Spleen (tissue), 11 donors: ENCODE measurements at regions not wholly inside any gene's neighbourhood (a gene's known extent, or its start where the extent isn't known, plus 50 kb on each side); places are given as distances from the start of the nearest gene placed in this dataset.

ENCODE experiments used
- DNase-seq: peaks from one replicate; pipeline ENCODE4 v3.0.0-alpha.2; 2020
- H3K27ac ChIP-seq, 8 donors: fragments of 200-600 bp; sonication (generic) in 7 of 8; 1 replicate in 4 of 8; 2 replicates in 4 of 8; pipeline versions ENCODE4 v1.5.0 to v1.8.0; 2016 to 2021; ENCODE audit warnings: inconsistent platforms in 4 of 8, mild to moderate bottlenecking in 4 of 8, moderate library complexity in 1 of 8
- H3K27me3 ChIP-seq, 7 donors: fragments of 200-600 bp; sonication (generic) in 6 of 7; replicated peaks in 1 of 7; 1 replicate in 4 of 7; 2 replicates in 3 of 7; pipeline versions ENCODE4 v1.5.0 to v1.8.0; 2016 to 2021; ENCODE audit warnings: inconsistent platforms in 3 of 7, mild to moderate bottlenecking in 1 of 7
- H3K36me3 ChIP-seq, 6 donors: fragments of 200-600 bp; sonication (generic) in 5 of 6; 1 replicate in 4 of 6; 2 replicates in 2 of 6; pipeline versions ENCODE4 v1.5.0 to v1.8.0; 2016 to 2021; ENCODE audit warnings: inconsistent platforms in 2 of 6
- H3K4me1 ChIP-seq, 6 donors: fragments of 200-600 bp; sonication (generic) in 5 of 6; 1 replicate in 3 of 6; 2 replicates in 3 of 6; pipeline versions ENCODE4 v1.5.0 to v1.8.0; 2016 to 2021; ENCODE audit warnings: inconsistent platforms in 3 of 6
- H3K4me3 ChIP-seq, 8 donors: fragments of 200-600 bp; sonication (generic) in 7 of 8; 1 replicate in 4 of 8; 2 replicates in 4 of 8; pipeline versions ENCODE4 v1.5.0 to v1.8.0; 2016 to 2021; ENCODE audit warnings: inconsistent platforms in 4 of 8, mild to moderate bottlenecking in 4 of 8, moderate library complexity in 2 of 8
- H3K9me3 ChIP-seq, 8 donors: fragments of 200-600 bp; sonication (generic) in 7 of 8; 1 replicate in 4 of 8; 2 replicates in 4 of 8; pipeline versions ENCODE4 v1.5.0 to v1.8.0; 2016 to 2021; ENCODE audit warnings: inconsistent platforms in 4 of 8
- POLR2A ChIP-seq, 3 donors: fragments of 450-650 bp; IDR thresholded peaks; one replicate each; pipeline ENCODE4 v1.5.1; 2017; ENCODE audit warnings: antibody characterized with exemption in 3 of 3, mild to moderate bottlenecking in 1 of 3
- POLR2AphosphoS5 ChIP-seq, 3 donors: sonication (generic); formaldehyde crosslinking; IDR thresholded peaks; one replicate each; pipeline ENCODE4 v1.5.1; 2017; ENCODE audit warnings: antibody characterized with exemption in 3 of 3
- WGBS, 5 donors: extraction: QIAGEN DNeasy Blood & Tissue Kit in 3 of 5; methylation state at CpG; one replicate each; pipeline versions ENCODE4 v1.1.5 to v1.1.7; 2013 to 2018; 5-methylcytosine and 5-hydroxymethylcytosine counted together
- intact Hi-C: fragments of 100-400 bp; cut with DNase I; formaldehyde crosslinking; loops from one replicate; pipeline ENCODE4 v1.15.0; 2023; ENCODE audit warnings: low total_unique reads
- TF ChIP-seq, protein P1 (sequence below), 11 experiments: fragments of 200-600 bp in 7 of 11; fragments of 450-650 bp in 4 of 11; sonication (generic) in 4 of 11; IDR thresholded peaks in 8 of 11; conservative IDR thresholded peaks in 3 of 11; 1 replicate in 7 of 11; 2 replicates in 4 of 11; pipeline versions ENCODE4 v1.4.0 to v1.8.0; 2016 to 2021; ENCODE audit warnings: antibody characterized with exemption in 11 of 11, inconsistent platforms in 4 of 11, mild to moderate bottlenecking in 1 of 11
- donor health status: healthy with polysubstance abuse.
- donor health status: DM: no; HTN: no; CAD: no; lungs with moderate emphysema.
- donor health status: DM: no; HTN: no; CAD: no.
- donor health status: Bipolar disorder and iron deficiency.
- donor health status: healthy.
- donor health status: DM: no; HTN: no; CAD: no.
- donor health status: DM: yes; HTN: yes; CAD: no.

DNA sequence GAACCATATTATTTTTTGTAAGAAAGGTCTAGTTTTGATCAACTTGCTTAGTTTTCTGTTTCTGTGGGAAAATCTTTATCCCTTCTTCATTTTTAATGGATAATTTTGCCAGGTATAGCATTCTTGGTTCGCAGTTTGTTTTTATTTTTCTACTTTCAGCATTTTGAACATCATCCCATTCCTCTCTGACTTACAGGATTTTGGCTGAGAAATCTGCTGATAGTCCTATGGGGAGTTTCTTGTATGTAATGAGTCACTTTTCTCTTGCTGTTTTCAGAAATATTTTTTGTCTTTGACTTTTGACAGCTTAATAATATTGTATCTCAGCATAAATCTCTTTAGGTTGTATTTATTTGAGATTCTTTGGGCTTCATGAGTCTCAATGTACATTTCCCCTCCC is 389.1 kb downstream of the PBX1 start:
- DNase-seq, result no peak
- no peak overlapping the region for H3K27ac ChIP-seq
- H3K4me1 ChIP-seq, result peaks cover 0 to 10% (median 0%) of the 10 kb centered on the region in 6 donors
- no peak for TF ChIP-seq POLR2A (IDR thresholded peaks at IDR 0.05)
- no peak for TF ChIP-seq POLR2AphosphoS5 (IDR thresholded peaks at IDR 0.05)
- TF ChIP-seq, protein P1, sequence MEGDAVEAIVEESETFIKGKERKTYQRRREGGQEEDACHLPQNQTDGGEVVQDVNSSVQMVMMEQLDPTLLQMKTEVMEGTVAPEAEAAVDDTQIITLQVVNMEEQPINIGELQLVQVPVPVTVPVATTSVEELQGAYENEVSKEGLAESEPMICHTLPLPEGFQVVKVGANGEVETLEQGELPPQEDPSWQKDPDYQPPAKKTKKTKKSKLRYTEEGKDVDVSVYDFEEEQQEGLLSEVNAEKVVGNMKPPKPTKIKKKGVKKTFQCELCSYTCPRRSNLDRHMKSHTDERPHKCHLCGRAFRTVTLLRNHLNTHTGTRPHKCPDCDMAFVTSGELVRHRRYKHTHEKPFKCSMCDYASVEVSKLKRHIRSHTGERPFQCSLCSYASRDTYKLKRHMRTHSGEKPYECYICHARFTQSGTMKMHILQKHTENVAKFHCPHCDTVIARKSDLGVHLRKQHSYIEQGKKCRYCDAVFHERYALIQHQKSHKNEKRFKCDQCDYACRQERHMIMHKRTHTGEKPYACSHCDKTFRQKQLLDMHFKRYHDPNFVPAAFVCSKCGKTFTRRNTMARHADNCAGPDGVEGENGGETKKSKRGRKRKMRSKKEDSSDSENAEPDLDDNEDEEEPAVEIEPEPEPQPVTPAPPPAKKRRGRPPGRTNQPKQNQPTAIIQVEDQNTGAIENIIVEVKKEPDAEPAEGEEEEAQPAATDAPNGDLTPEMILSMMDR (IDR thresholded peaks at IDR 0.05 in 8 of 11, conservative IDR thresholded peaks at IDR 0.05 in 3 of 11), result no peak
- H3K4me3 ChIP-seq, result no peak overlapping the region
- intact Hi-C loops, result no loop called here
- H3K36me3 ChIP-seq, result no peaks in the 10 kb centered on the region
- 51 to 95% (median 86%) methylated on average over 1 of the region's 1 CpG for WGBS, 5 donors
- H3K27me3 ChIP-seq, result no peaks in the 10 kb centered on the region
- peaks cover 7 to 47% (median 33%) of the 10 kb centered on the region in 8 donors for H3K9me3 ChIP-seq

DNA sequence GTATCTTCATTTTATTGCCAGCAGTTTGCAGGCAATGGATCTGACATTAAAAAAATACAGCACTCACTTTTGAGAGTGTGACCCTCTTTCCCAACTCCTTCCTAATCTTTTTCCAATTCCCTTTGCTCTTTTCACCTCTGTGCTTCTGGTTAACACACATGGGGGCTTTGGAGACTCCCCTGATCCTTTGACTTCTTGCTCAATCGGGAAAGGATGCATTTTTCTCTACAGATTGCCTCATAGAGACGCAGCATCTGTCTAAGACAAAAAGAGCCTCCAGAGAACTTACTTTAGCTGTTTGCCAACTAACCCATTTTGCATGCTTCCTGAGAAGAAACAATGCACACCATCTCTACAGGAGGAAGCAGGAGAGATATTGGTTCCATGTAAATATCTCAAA is 378.3 kb downstream of the PBX1 start:
- Histone ChIP-seq H3K4me1 (no peaks in the 10 kb centered on the region), H3K4me3 (no peak overlapping the region), H3K27me3 (no peaks in the 10 kb centered on the region), H3K27ac (no peak overlapping the region), H3K9me3 (peaks cover 0 to 10% (median 3%) of the 10 kb centered on the region in 8 donors), H3K36me3 (no peaks in the 10 kb centered on the region)
- no peak for DNase-seq
- TF ChIP-seq POLR2AphosphoS5 (IDR thresholded peaks at IDR 0.05) (no peak), POLR2A (IDR thresholded peaks at IDR 0.05) (no peak)
- TF ChIP-seq, protein P1 (IDR thresholded peaks at IDR 0.05 in 8 of 11, conservative IDR thresholded peaks at IDR 0.05 in 3 of 11), result no peak
- 47 to 81% (median 62%) methylated on average over 2 of the region's 2 CpGs for WGBS, 5 donors
- intact Hi-C loops, result no loop called here

DNA sequence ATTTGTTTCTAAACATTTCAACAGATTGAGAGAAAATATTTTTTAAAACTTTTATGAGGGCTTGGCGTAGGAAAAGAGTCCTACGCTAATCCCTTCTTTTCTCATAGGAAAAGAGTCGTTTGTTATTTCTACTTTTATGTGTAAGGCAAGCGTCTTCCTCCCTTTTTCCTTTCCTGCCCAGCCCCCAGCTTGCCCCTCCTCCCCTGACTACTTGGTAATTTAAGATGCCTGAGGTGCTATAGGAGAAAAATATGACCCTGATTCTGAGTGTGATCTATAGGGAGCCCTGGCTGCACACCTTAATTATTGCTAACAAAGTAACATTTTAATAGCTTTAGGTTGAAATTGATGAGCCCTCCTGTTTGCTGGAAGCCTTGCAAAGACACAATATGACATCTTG is 373.6 kb downstream of the PBX1 start:
- 52 to 67% (median 58%) methylated on average over 4 of the region's 4 CpGs for WGBS, 5 donors
- Histone ChIP-seq H3K27ac (no peak overlapping the region), H3K4me3 (no peak overlapping the region), H3K9me3 (no peaks in the 10 kb centered on the region), H3K27me3 (no peaks in the 10 kb centered on the region), H3K4me1 (peaks cover 0 to 9% (median 0%) of the 10 kb centered on the region in 6 donors), H3K36me3 (no peaks in the 10 kb centered on the region)
- intact Hi-C loops, result no loop called here
- TF ChIP-seq POLR2AphosphoS5 (IDR thresholded peaks at IDR 0.05), result no peak
- TF ChIP-seq POLR2A (IDR thresholded peaks at IDR 0.05), result no peak
- TF ChIP-seq, protein P1 (IDR thresholded peaks at IDR 0.05 in 8 of 11, conservative IDR thresholded peaks at IDR 0.05 in 3 of 11), result no peak
- no peak for DNase-seq

DNA sequence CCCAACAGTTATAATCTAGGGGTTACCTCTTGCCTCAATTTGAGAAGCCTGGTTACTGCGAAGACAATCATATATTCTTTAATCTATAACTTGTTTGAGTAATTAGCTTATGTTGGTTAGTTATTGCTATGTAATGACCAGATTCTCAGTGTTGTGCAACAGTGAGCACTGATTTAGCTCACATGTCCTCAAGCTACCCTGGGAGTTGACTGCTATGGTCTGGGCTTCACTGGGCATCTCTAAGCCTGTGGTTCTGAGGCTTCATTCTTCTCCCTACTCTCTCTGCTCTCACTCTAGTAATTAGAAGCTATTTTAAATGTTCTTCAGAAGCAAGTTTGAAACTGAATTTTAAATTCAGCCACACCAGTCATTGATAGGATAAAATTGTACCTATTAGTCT is 371.8 kb downstream of the PBX1 start:
- Histone ChIP-seq H3K4me3 (no peak overlapping the region), H3K4me1 (peaks cover 0 to 9% (median 0%) of the 10 kb centered on the region in 6 donors), H3K9me3 (no peaks in the 10 kb centered on the region), H3K27ac (no peak overlapping the region), H3K27me3 (no peaks in the 10 kb centered on the region), H3K36me3 (no peaks in the 10 kb centered on the region)
- 89 to 100% (median 90%) methylated on average over 1 of the region's 1 CpG for WGBS, 5 donors
- TF ChIP-seq POLR2A (IDR thresholded peaks at IDR 0.05) (no peak), POLR2AphosphoS5 (IDR thresholded peaks at IDR 0.05) (no peak)
- TF ChIP-seq, protein P1 (IDR thresholded peaks at IDR 0.05 in 8 of 11, conservative IDR thresholded peaks at IDR 0.05 in 3 of 11), result no peak
- intact Hi-C loops, result no loop called here
- DNase-seq, result no peak
